Activated CD8-positive, alpha-beta memory T cell treated with anti-CD3 and anti-CD28 coated beads for 4 hours (primary cell): ENCODE measurements at regions not wholly inside any gene's neighbourhood (a gene's known extent, or its start where the extent isn't known, plus 50 kb on each side); places are given as distances from the start of the nearest gene placed in this dataset.
"Not testable (repeated sequence)": the region's sequence is repeated elsewhere in the genome, so short reads cannot be mapped to it uniquely, and the experiment has no call there.

Experiments used
- DNase-seq, 2 donors: peaks; one replicate each; pipeline ENCODE4 v3.0.0-alpha.2; 2020; ENCODE audit warnings: low read depth in 2 of 2

GRCh38 chr13:90321281-90321931, 1026.1 kb upstream of the MIR17HG start:
- no peak for DNase-seq

GRCh38 chr13:90329641-90330040, 1017.8 kb upstream of the MIR17HG start:
- no peak for DNase-seq

- no peak for DNase-seq
Measured at GRCh38 chr13:90331974-90332373, 1015.5 kb upstream of the MIR17HG start.

GRCh38 chr13:90336507-90336906, 1011.0 kb upstream of the MIR17HG start:
- no peak for DNase-seq

GRCh38 chr13:90341348-90341747, 1006.1 kb upstream of the MIR17HG start:
- DNase-seq = not testable (repeated sequence)

GRCh38 chr13:90348477-90349136, 998.9 kb upstream of the MIR17HG start:
- not testable (repeated sequence) for DNase-seq

GRCh38 chr13:90352763-90353162, 994.7 kb upstream of the MIR17HG start:
- DNase-seq = no peak

GRCh38 chr13:90355162-90355751, 992.2 kb upstream of the MIR17HG start:
- DNase-seq = no peak

GRCh38 chr13:90360785-90361184, 986.7 kb upstream of the MIR17HG start:
- no peak for DNase-seq

GRCh38 chr13:90362707-90363106, 984.8 kb upstream of the MIR17HG start:
- DNase-seq = no peak

- DNase-seq = no peak
Measured at GRCh38 chr13:90365130-90365529, 982.4 kb upstream of the MIR17HG start.

- no peak for DNase-seq
Measured at GRCh38 chr13:90374168-90374567, 973.3 kb upstream of the MIR17HG start.

- DNase-seq = no peak
Measured at GRCh38 chr13:90375851-90376250, 971.6 kb upstream of the MIR17HG start.

GRCh38 chr13:90382425-90382824, 965.1 kb upstream of the MIR17HG start:
- no peak for DNase-seq

- no peak for DNase-seq
Measured at GRCh38 chr13:90385781-90386489, 961.6 kb upstream of the MIR17HG start.

GRCh38 chr13:90388887-90389452, 958.5 kb upstream of the MIR17HG start:
- DNase-seq = no peak

- DNase-seq = no peak
Measured at GRCh38 chr13:90389537-90389936, 958.0 kb upstream of the MIR17HG start.

- no peak for DNase-seq
Measured at GRCh38 chr13:90393408-90393807, 954.1 kb upstream of the MIR17HG start.

GRCh38 chr13:90395348-90395747, 952.1 kb upstream of the MIR17HG start:
- DNase-seq = no peak

- DNase-seq = no peak
Measured at GRCh38 chr13:90395846-90396245, 951.6 kb upstream of the MIR17HG start.

- DNase-seq = no peak
Measured at GRCh38 chr13:90396266-90396665, 951.2 kb upstream of the MIR17HG start.

- no peak for DNase-seq
Measured at GRCh38 chr13:90397503-90397902, 950.0 kb upstream of the MIR17HG start.
